Heart right ventricle (tissue), 16 donors: ENCODE measurements at regions not wholly inside any gene's neighbourhood (a gene's known extent, or its start where the extent isn't known, plus 50 kb on each side); places are given as distances from the start of the nearest gene placed in this dataset.

ENCODE experiments used
- ATAC-seq, 8 donors: fragments of 200-7000 bp; cut with Tn5 transposase; one replicate each; pipeline ENCODE4 v1.9.1; 2020; ENCODE audit warnings: mild to moderate bottlenecking in 8 of 8, moderate library complexity in 8 of 8, moderate number of reproducible peaks in 1 of 8
- DNase-seq, 2 donors: peaks; one replicate each; pipeline ENCODE4 v3.0.0-alpha.2; 2020
- H3K27ac ChIP-seq, 10 donors: fragments of 200-600 bp; sonication (generic) in 2 of 10; one replicate each; pipeline versions ENCODE4 v1.5.0 to v1.8.0; 2020 to 2022; ENCODE audit warnings: mild to moderate bottlenecking in 3 of 10
- H3K27me3 ChIP-seq, 7 donors: fragments of 200-600 bp; one replicate each; pipeline ENCODE4 v1.8.0; 2021 to 2022; ENCODE audit warnings: mild to moderate bottlenecking in 2 of 7
- H3K36me3 ChIP-seq, 9 donors: fragments of 200-600 bp; sonication (generic) in 1 of 9; one replicate each; pipeline versions ENCODE4 v1.5.0 to v1.8.0; 2020 to 2022; ENCODE audit warnings: mild to moderate bottlenecking in 2 of 9
- H3K4me1 ChIP-seq, 9 donors: fragments of 200-600 bp; sonication (generic) in 1 of 9; one replicate each; pipeline versions ENCODE4 v1.5.0 to v1.8.0; 2020 to 2022; ENCODE audit warnings: mild to moderate bottlenecking in 4 of 9
- H3K4me3 ChIP-seq, 10 donors: fragments of 200-600 bp; sonication (generic) in 2 of 10; one replicate each; pipeline versions ENCODE4 v1.5.0 to v1.8.0; 2020 to 2022; ENCODE audit warnings: mild to moderate bottlenecking in 7 of 10, moderate library complexity in 2 of 10
- H3K9me3 ChIP-seq, 11 donors: fragments of 200-600 bp in 10 of 11; sonication (generic) in 2 of 11; one replicate each; pipeline versions ENCODE4 v1.5.0 to v1.8.0; 2013 to 2022; ENCODE audit warnings: mild to moderate bottlenecking in 2 of 11, control low read depth in 1 of 11, moderate library complexity in 1 of 11
- CTCF ChIP-seq, 9 donors: fragments of 200-600 bp; sonication (generic) in 2 of 9; IDR thresholded peaks; one replicate each; pipeline versions ENCODE4 v1.5.0 to v1.8.0; 2021 to 2022; ENCODE audit warnings: antibody characterized with exemption in 9 of 9, mild to moderate bottlenecking in 5 of 9, moderate library complexity in 1 of 9
- WGBS, 2 donors: extraction: QIAGEN DNeasy Blood & Tissue Kit; methylation state at CpG; one replicate each; pipeline ENCODE4 v1.1.7; 2013; ENCODE audit warnings: inconsistent platforms in 1 of 2; 5-methylcytosine and 5-hydroxymethylcytosine counted together
- intact Hi-C, 10 donors: fragments of 100-400 bp; cut with DNase I; formaldehyde crosslinking; loops; one replicate each; pipeline versions ENCODE4 v1.11.1 to v1.14.2; 2022
- donor health status: Arrhythmogenic right ventricular cardiomyopathy.
- donor health status: ischemic (EF 13 %, LVEDD 7.1; RV severe dilation, severe dysfunction).
- donor health status: healthy with polysubstance abuse.
- donor health status: DM: no; HTN: yes; CAD: no.
- donor health status: DM: no; HTN: no; CAD: no.
- donor health status: ischemic (EF 25% LVEDD 6.9; RV normal size, moderate dysfunction).
- donor health status: ischemic (EF 25% LVEDD 5.7; RV mildly dilated, moderate dysfunction).
- donor health status: healthy.
- donor health status: DM: yes; HTN: yes; CAD: no.
- donor health status: Ischemic cardiomyopathy.
- donor health status: ischemic (EF 35%, LVEDD 5.7; RV mildly dilated, moderate dysfunction).
- donor health status: nonischemic (EF 11% LVEDD 7.7; RV severe dilation, severe dysfunction).
- donor health status: DM: yes; HTN: yes; CAD: no.
- donor health status: PGD.
- donor health status: ischemic (EF 29% LVEDD 5.4; RV normal size, mild dysfunction).
- donor health status: nonischemic (EF 23%, LVEDD 6.1; RV moderate dilation, normal function).

DNA sequence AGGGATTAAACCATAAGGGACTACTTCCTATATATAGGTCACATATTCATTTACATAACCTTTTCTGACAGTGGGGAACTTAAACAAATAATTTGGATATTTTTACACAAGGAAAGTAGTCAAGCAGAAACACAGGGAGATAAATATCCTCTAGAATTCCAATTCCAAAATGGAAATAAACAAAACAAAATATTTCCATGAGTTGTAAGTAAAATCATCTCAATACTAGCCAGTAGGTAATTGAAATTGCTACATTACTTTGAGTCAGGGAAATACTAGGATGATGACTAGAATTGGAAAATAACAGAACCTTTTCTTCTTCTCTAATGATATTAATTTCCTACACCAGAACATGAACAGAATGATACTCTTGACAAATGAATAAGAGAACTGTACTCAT lies 1308.1 kb upstream of the GJE1 start:
- no peaks in the 10 kb centered on the region for H3K9me3 ChIP-seq
- H3K27me3 ChIP-seq: no peaks in the 10 kb centered on the region
- no peak overlapping the region for H3K27ac ChIP-seq
- no peak for ATAC-seq
- no peaks in the 10 kb centered on the region for H3K4me1 ChIP-seq
- TF ChIP-seq CTCF (IDR thresholded peaks at IDR 0.05): no peak
- intact Hi-C loops: no loop called here
- DNase-seq: no peak
- no peak overlapping the region for H3K4me3 ChIP-seq
- no peaks in the 10 kb centered on the region for H3K36me3 ChIP-seq

GRCh38 chr6:140821196-140821595 lies 1311.5 kb upstream of the GJE1 start:
- H3K27ac ChIP-seq: no peak overlapping the region
- H3K4me3 ChIP-seq: no peak overlapping the region
- WGBS, 2 donors: 90 to 92% methylated on average over 3 of the region's 3 CpGs
- ATAC-seq (no peak), DNase-seq (no peak)
- intact Hi-C loops: no loop called here
- no peaks in the 10 kb centered on the region for H3K9me3 ChIP-seq
- H3K27me3 ChIP-seq: no peaks in the 10 kb centered on the region
- no peaks in the 10 kb centered on the region for H3K4me1 ChIP-seq
- no peaks in the 10 kb centered on the region for H3K36me3 ChIP-seq
- no peak for TF ChIP-seq CTCF (IDR thresholded peaks at IDR 0.05)

GRCh38 chr6:140817176-140817575 lies 1315.5 kb upstream of the GJE1 start:
- no peak overlapping the region for H3K27ac ChIP-seq
- H3K27me3 ChIP-seq: no peaks in the 10 kb centered on the region
- no peaks in the 10 kb centered on the region for H3K36me3 ChIP-seq
- no peak for TF ChIP-seq CTCF (IDR thresholded peaks at IDR 0.05)
- ATAC-seq (no peak), DNase-seq (no peak)
- H3K4me3 ChIP-seq: no peak overlapping the region
- WGBS, 2 donors: 86 to 90% methylated on average over 3 of the region's 3 CpGs
- intact Hi-C loops: no loop called here
- H3K4me1 ChIP-seq: no peaks in the 10 kb centered on the region
- peaks cover 0 to 10% (median 0%) of the 10 kb centered on the region in 11 donors for H3K9me3 ChIP-seq

DNA sequence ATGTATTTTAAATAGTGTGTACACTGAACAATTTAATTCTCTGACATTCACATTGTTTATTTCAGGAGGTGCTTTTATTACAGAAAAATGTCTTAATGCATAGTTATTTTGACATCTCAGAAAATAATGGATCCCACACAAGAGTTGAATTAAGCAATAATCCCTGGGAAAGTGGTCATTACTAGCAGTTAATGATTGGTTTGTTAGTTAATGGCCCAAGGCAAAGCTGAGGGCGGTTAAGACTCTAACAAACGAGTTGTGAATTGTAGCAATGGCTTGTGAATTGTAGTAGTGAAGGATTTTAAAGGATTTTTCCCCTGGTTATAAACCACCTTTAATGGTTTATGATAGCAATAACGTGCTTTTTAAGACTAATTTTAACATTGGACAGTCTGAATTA lies 1316.0 kb upstream of the GJE1 start:
- intact Hi-C loops: no loop called here
- no peak for TF ChIP-seq CTCF (IDR thresholded peaks at IDR 0.05)
- ATAC-seq (no peak), DNase-seq (no peak)
- Histone ChIP-seq H3K4me1 (no peaks in the 10 kb centered on the region), H3K9me3 (peaks cover 0 to 10% (median 0%) of the 10 kb centered on the region in 11 donors), H3K27me3 (no peaks in the 10 kb centered on the region), H3K27ac (no peak overlapping the region), H3K4me3 (no peak overlapping the region), H3K36me3 (no peaks in the 10 kb centered on the region)
- 91 to 93% methylated on average over 3 of the region's 3 CpGs for WGBS, 2 donors

DNA sequence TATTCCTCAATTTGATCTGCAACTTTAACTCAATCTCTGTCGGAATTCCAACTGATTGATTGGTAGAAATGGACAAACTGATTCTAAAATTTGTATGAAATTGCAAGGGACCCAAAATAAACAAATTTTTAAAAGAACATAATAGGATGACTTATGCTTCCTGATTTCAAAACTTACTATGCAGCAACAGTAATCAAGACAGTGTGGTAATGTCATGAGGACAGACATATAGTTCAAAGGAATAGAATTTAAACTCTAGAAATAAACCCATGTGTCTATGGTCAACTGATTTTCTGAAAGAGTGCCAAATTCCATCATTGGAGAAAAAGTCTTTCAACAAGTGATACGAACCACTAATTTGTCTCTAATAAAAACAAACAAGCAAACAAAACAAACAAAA lies 1320.1 kb upstream of the GJE1 start:
- Histone ChIP-seq H3K27me3 (no peaks in the 10 kb centered on the region), H3K36me3 (no peaks in the 10 kb centered on the region), H3K4me3 (no peak overlapping the region), H3K4me1 (no peaks in the 10 kb centered on the region), H3K9me3 (peaks cover 0 to 15% (median 0%) of the 10 kb centered on the region in 11 donors), H3K27ac (no peak overlapping the region)
- no peak for DNase-seq
- 87 to 93% methylated on average over 2 of the region's 2 CpGs for WGBS, 2 donors
- intact Hi-C loops: no loop called here
- ATAC-seq: no peak
- TF ChIP-seq CTCF (IDR thresholded peaks at IDR 0.05): no peak
